SK-N-SH (cell line): ENCODE measurements at regions not wholly inside any gene's neighbourhood (a gene's known extent, or its start where the extent isn't known, plus 50 kb on each side); places are given as distances from the start of the nearest gene placed in this dataset.

Source experiments
- CTCF ChIA-PET: fragments of 300-600, 350-600 bp; formaldehyde crosslinking; extraction: SDS; loops from one replicate; lab custom pipeline; 2021; lab: Yijun Ruan, JAX
- POLR2A ChIA-PET: fragments of 350-600 bp; sonication (Branson Sonifier 250); formaldehyde crosslinking; extraction: SDS; loops from one replicate; lab custom pipeline; 2020; ENCODE audit warnings: antibody characterized with exemption, inconsistent platforms; lab: Yijun Ruan, JAX
- DNase-seq: peaks from one replicate; pipeline ENCODE4 v3.0.0; 2012
- H2AFZ ChIP-seq: fragments of 200-600 bp; sonication (generic); 2 replicates; pipeline ENCODE4 v1.8.1; 2016; ENCODE audit warnings: antibody characterized with exemption, mild to moderate bottlenecking, low read depth
- H3F3A ChIP-seq: fragments of 200-600 bp; sonication (generic); replicated peaks from 2 replicates; pipeline ENCODE3; 2016; ENCODE audit warnings: antibody characterized with exemption, mild to moderate bottlenecking; ENCODE audit not compliant: insufficient read depth
- H3K27ac ChIP-seq, 2 experiments: fragments of 200-500 bp in 1 of 2; fragments of 200-600 bp in 1 of 2; sonication (Bioruptor generic) in 1 of 2; sonication (generic), shearing (Covaris generic) in 1 of 2; 2 replicates each; pipeline versions ENCODE4 v1.5.1 to v1.6.1; 2014 to 2016; ENCODE audit warnings: low read depth in 2 of 2, inconsistent platforms in 1 of 2, low read length in 1 of 2, mild to moderate bottlenecking in 1 of 2, mixed read lengths in 1 of 2
- H3K27me3 ChIP-seq: fragments of 200-600 bp; sonication (generic), shearing (Covaris generic); 2 replicates; pipeline ENCODE4 v1.6.1; 2016; ENCODE audit warnings: mixed run types; ENCODE audit not compliant: insufficient read depth
- H3K36me3 ChIP-seq, 2 experiments: fragments of 200-500 bp in 1 of 2; fragments of 200-600 bp in 1 of 2; sonication (Bioruptor generic) in 1 of 2; sonication (generic) in 1 of 2; replicated peaks in 1 of 2; 2 replicates each; pipeline versions ENCODE3 to v1.5.1; 2014 to 2016; ENCODE audit warnings: low read length in 1 of 2, mild to moderate bottlenecking in 1 of 2; ENCODE audit not compliant: insufficient read depth in 2 of 2, control insufficient read depth in 1 of 2
- H3K4me1 ChIP-seq, 2 experiments: fragments of 200-500 bp in 1 of 2; fragments of 200-600 bp in 1 of 2; sonication (Bioruptor generic) in 1 of 2; sonication (generic), shearing (Covaris generic) in 1 of 2; 2 replicates each; pipeline versions ENCODE4 v1.5.1 to v1.6.1; 2014 to 2016; ENCODE audit warnings: low read depth in 1 of 2, low read length in 1 of 2, mixed run types in 1 of 2; ENCODE audit not compliant: insufficient read depth in 2 of 2, control insufficient read depth in 1 of 2
- H3K4me2 ChIP-seq: fragments of 200-600 bp; sonication (generic), shearing (Covaris generic); 2 replicates; pipeline ENCODE4 v1.6.1; 2017; ENCODE audit warnings: mixed run types
- H3K4me3 ChIP-seq, 2 experiments: fragments of 200-500 bp in 1 of 2; fragments of 200-600 bp in 1 of 2; sonication (Bioruptor generic) in 1 of 2; sonication (generic), shearing (Covaris generic) in 1 of 2; 2 replicates each; pipeline versions ENCODE4 v1.5.1 to v1.8.1; 2014 to 2016; ENCODE audit warnings: low read depth in 2 of 2, inconsistent platforms in 1 of 2, low read length in 1 of 2, mild to moderate bottlenecking in 1 of 2, mixed read lengths in 1 of 2, moderate library complexity in 1 of 2
- H3K79me2 ChIP-seq: fragments of 200-600 bp; sonication (generic); 2 replicates; pipeline ENCODE4 v1.8.1; 2017; ENCODE audit warnings: mild to moderate bottlenecking; ENCODE audit not compliant: insufficient read depth
- H3K9ac ChIP-seq: fragments of 200-600 bp; sonication (generic); 2 replicates; pipeline ENCODE4 v1.6.1; 2017; ENCODE audit warnings: mixed run types
- H3K9me2 ChIP-seq: fragments of 200-600 bp; sonication (generic); 2 replicates; pipeline ENCODE4 v1.6.1; 2017; ENCODE audit warnings: mixed run types
- H3K9me3 ChIP-seq: fragments of 200-600 bp; sonication (generic); 2 replicates; pipeline ENCODE4 v1.6.1; 2017; ENCODE audit warnings: mixed run types, mild to moderate bottlenecking, moderate library complexity
- H4K20me1 ChIP-seq: fragments of 200-600 bp; sonication (generic); 2 replicates; pipeline ENCODE4 v1.6.1; 2017; ENCODE audit warnings: mild to moderate bottlenecking, mixed run types; ENCODE audit not compliant: insufficient read depth
- CHD2 ChIP-seq: fragments of 150-350 bp; IDR thresholded peaks from 2 replicates; pipeline ENCODE4 v1.6.1; 2018; ENCODE audit warnings: low read length; ENCODE audit not compliant: partially characterized antibody
- ELF1 ChIP-seq: IDR thresholded peaks from 2 replicates; pipeline ENCODE4 v1.4.0; 2012
- FOXJ3 ChIP-seq: sonication (generic); formaldehyde crosslinking; IDR thresholded peaks from 2 replicates; pipeline ENCODE4 v1.5.1; 2020; ENCODE audit warnings: mild to moderate bottlenecking, missing genetic modification reagents
- GABPA ChIP-seq: IDR thresholded peaks from 2 replicates; pipeline ENCODE4 v1.4.0; 2012; ENCODE audit warnings: low read depth, mild to moderate bottlenecking
- GATA2 ChIP-seq: sonication (generic); formaldehyde crosslinking; IDR thresholded peaks from 2 replicates; pipeline ENCODE4 v1.5.0; 2020; ENCODE audit warnings: mild to moderate bottlenecking, missing genetic modification reagents
- IRF3 ChIP-seq: fragments of 150-350 bp; IDR thresholded peaks from 2 replicates; pipeline ENCODE4 v1.6.1; 2016; ENCODE audit warnings: mild to moderate bottlenecking, low read depth, low read length
- JUND ChIP-seq: IDR thresholded peaks from 2 replicates; pipeline ENCODE4 v1.4.0; 2012
- MAX ChIP-seq: IDR thresholded peaks from 2 replicates; pipeline ENCODE4 v1.4.0; 2012; ENCODE audit warnings: low read depth
- MXI1 ChIP-seq: IDR thresholded peaks from 2 replicates; pipeline ENCODE4 v1.6.1; 2012; ENCODE audit warnings: mild to moderate bottlenecking, low read depth, low read length, improper control_type of control experiment
- NFIC ChIP-seq: IDR thresholded peaks from 2 replicates; pipeline ENCODE4 v1.4.0; 2012; ENCODE audit warnings: borderline replicate concordance
- NRF1 ChIP-seq: IDR thresholded peaks from 2 replicates; pipeline ENCODE4 v1.6.1; 2012; ENCODE audit warnings: low read depth, mild to moderate bottlenecking, low read length
- POLR2AphosphoS5 ChIP-seq: IDR thresholded peaks from 2 replicates; pipeline ENCODE4 v1.6.1; 2012; ENCODE audit warnings: low read depth, low read length
- RAD21 ChIP-seq: IDR thresholded peaks from 2 replicates; pipeline ENCODE4 v1.6.1; 2012; ENCODE audit warnings: mild to moderate bottlenecking, low read length
- REST ChIP-seq: IDR thresholded peaks from 2 replicates; pipeline ENCODE4 v1.6.1; 2012; ENCODE audit warnings: mild to moderate bottlenecking, low read depth, low read length, moderate library complexity
- SIN3A ChIP-seq: IDR thresholded peaks from 2 replicates; pipeline ENCODE4 v1.6.1; 2012; ENCODE audit warnings: low read depth, mild to moderate bottlenecking, low read length, moderate library complexity, borderline replicate concordance
- TAF1 ChIP-seq: IDR thresholded peaks from 2 replicates; pipeline ENCODE4 v1.6.1; 2012; ENCODE audit warnings: low read depth, mild to moderate bottlenecking, low read length, moderate library complexity, borderline replicate concordance
- TCF12 ChIP-seq: IDR thresholded peaks from 2 replicates; pipeline ENCODE4 v1.4.0; 2012
- TEAD4 ChIP-seq: IDR thresholded peaks from 2 replicates; pipeline ENCODE4 v1.4.0; 2012; ENCODE audit warnings: mild to moderate bottlenecking, borderline replicate concordance; ENCODE audit not compliant: insufficient read depth
- USF2 ChIP-seq: fragments of 150-350 bp; IDR thresholded peaks from 2 replicates; pipeline ENCODE4 v1.6.1; 2017; ENCODE audit warnings: antibody characterized with exemption, low read length, low read depth, borderline replicate concordance
- ZBTB33 ChIP-seq: IDR thresholded peaks from 2 replicates; pipeline ENCODE4 v1.4.0; 2012; ENCODE audit warnings: low read depth, borderline replicate concordance
- WGBS: methylation state at CpG from one replicate; pipeline ENCODE4 v1.1.6; 2017; ENCODE audit warnings: low lambda C conversion rate; 5-methylcytosine and 5-hydroxymethylcytosine counted together

GRCh38 chr22:49236541-49237075 lies 591.1 kb downstream of the BRD1 start:
- Histone ChIP-seq H3K9me2 (no peaks in the 10 kb centered on the region), H3K4me1 (no peaks in the 10 kb centered on the region; a peak in 1 of 4 replicates), H3F3A (no peaks in the 10 kb centered on the region), H3K79me2 (no peaks in the 10 kb centered on the region), H3K27me3 (no peaks in the 10 kb centered on the region; the same call in 1 of the 2 replicates), H3K4me2 (no peak overlapping the region), H3K9me3 (no peaks in the 10 kb centered on the region), H3K9ac (no peak overlapping the region), H3K4me3 (no peak overlapping the region), H3K36me3 (no peaks in the 10 kb centered on the region), H3K27ac (no peak overlapping the region), H2AFZ (no peak overlapping the region)
- CTCF ChIA-PET = no interaction called here
- WGBS = 20% methylated on average over 8 of the region's 11 CpGs
- no peak for DNase-seq
- POLR2A ChIA-PET = no interaction called here
- no peak for TF ChIP-seq FOXJ3 (CRISPR knock-in tag)
- TF ChIP-seq JUND = no peak
- no peak for TF ChIP-seq POLR2AphosphoS5
- no peak for TF ChIP-seq USF2
- TF ChIP-seq NRF1 = no peak
- no peak for TF ChIP-seq GATA2 (CRISPR knock-in tag)
- TF ChIP-seq GABPA = no peak
- TF ChIP-seq IRF3 = no peak
- TF ChIP-seq ELF1 = no peak
- TF ChIP-seq SIN3A = no peak
- TF ChIP-seq CHD2 = no peak
- TF ChIP-seq ZBTB33 = no peak
- no peak for TF ChIP-seq TAF1
- no peak for TF ChIP-seq MXI1
- TF ChIP-seq NFIC = no peak
- TF ChIP-seq TCF12 = no peak
- no peak for TF ChIP-seq MAX
- TF ChIP-seq REST = no peak
- no peak for TF ChIP-seq TEAD4
- no peak for TF ChIP-seq RAD21
- TF ChIP-seq, all 33 proteins: peak for 0
- H4K20me1 ChIP-seq = no peaks in the 10 kb centered on the region
